ENCODE measurements at regions not wholly inside any gene's neighbourhood (a gene's known extent, or its start where the extent isn't known, plus 50 kb on each side); places are given as distances from the start of the nearest gene placed in this dataset.

DNA sequence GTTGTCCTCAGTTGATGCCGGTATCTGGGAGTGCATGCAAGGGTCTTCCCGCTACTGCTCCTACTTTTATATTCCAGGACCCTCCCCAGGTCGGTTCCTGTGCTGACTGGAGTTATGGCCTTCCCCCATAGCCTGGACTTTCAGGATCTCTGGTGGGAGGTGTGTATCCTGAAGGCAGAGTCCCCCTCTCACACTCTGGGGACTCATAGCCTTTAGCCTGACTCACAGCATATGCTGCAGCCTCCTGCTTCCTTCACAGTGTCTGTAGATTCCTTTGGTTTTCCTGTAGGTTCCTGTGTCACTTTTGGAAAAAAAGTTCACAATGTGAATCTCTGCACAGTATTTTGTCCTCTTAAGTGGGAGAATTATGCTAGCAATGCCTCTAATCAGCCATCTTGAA is 180.6 kb upstream of the RBMS3 start:
- H3K4me3 Mint-ChIP-seq = no peak overlapping the region
- H3K36me3 Mint-ChIP-seq = no peaks in the 10 kb centered on the region
- H3K9me3 Mint-ChIP-seq = peaks cover 3 to 7% (median 6%) of the 10 kb centered on the region in 3 donors

DNA sequence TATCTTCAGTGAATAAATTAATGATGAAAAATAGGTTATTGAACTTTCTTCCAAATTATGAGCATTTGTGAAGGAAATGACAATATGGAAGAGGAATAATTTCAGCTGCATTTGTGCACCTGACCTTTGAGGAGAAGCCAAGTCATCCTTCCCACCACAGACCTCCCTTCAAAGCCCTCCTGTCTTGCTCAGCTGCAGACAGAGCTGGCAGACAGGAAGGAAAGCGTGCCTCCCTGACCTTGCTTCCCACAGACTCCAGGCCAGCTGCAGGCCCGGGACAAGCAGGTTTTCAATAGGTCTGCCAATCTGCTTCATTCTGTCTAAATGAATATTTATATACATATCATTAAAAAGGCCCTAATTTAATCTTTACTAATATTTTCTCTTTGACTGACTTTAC is 152.9 kb upstream of the RBMS3 start:
- Mint-ChIP-seq H3K27ac (no peak overlapping the region), H3K4me3 (no peak overlapping the region), H3K9me3 (peaks cover 2 to 7% (median 4%) of the 10 kb centered on the region in 3 donors)

More for the DNA sequence above, 180.6 kb upstream of the RBMS3 start:
- Mint-ChIP-seq H3K4me1 (no peaks in the 10 kb centered on the region), H3K27me3 (no peaks in the 10 kb centered on the region), H3K27ac (no peak overlapping the region)

DNA sequence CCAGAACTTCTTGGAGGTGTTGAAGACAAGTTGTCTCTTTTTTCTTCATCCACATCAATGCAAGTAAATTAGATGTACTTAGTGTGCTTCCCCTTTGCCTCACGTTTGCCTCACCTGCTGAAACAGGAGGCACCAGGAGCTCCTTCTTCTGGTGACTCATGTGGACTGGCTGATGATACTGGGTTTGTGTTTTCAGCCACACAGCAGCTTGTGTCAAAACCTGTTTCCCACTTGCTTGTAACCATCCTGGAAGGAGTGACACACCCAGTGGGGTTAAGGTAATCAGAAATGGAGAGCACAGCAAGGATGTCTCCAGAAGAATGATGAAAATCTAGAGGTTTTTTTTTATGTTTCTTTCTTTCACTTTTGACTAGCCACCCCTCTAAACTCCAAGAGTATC is 143.3 kb upstream of the RBMS3 start:
- no peak overlapping the region for H3K27ac Mint-ChIP-seq
- no peaks in the 10 kb centered on the region for H3K9me3 Mint-ChIP-seq
- no peaks in the 10 kb centered on the region for H3K27me3 Mint-ChIP-seq
- H3K4me1 Mint-ChIP-seq = no peaks in the 10 kb centered on the region
- no peak overlapping the region for H3K4me3 Mint-ChIP-seq
- no peaks in the 10 kb centered on the region for H3K36me3 Mint-ChIP-seq

More for the DNA sequence above, 152.9 kb upstream of the RBMS3 start:
- Mint-ChIP-seq H3K27me3 (no peaks in the 10 kb centered on the region), H3K4me1 (no peaks in the 10 kb centered on the region), H3K36me3 (no peaks in the 10 kb centered on the region)

DNA sequence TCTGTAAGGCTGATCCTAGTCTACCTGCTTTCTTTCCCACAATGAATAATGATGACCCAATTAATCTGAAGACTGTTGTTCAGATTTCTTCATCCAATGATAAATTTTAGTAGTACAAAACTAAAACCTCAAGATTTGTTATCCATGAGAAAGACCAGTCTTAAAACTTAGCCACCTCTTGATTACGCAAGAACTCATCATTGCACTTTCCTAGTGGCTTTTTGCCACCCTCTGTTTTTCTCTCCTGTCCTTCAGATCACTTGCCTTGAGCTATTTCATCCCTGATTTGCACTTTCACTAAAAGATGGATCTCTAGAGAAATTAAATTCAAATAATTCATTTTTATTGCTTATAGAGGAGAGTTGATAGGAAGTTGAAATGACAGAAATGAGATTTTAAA is 142.7 kb upstream of the RBMS3 start:
- Mint-ChIP-seq H3K4me3 (no peak overlapping the region), H3K27ac (no peak overlapping the region), H3K4me1 (no peaks in the 10 kb centered on the region), H3K27me3 (no peaks in the 10 kb centered on the region), H3K36me3 (no peaks in the 10 kb centered on the region), H3K9me3 (no peaks in the 10 kb centered on the region)

DNA sequence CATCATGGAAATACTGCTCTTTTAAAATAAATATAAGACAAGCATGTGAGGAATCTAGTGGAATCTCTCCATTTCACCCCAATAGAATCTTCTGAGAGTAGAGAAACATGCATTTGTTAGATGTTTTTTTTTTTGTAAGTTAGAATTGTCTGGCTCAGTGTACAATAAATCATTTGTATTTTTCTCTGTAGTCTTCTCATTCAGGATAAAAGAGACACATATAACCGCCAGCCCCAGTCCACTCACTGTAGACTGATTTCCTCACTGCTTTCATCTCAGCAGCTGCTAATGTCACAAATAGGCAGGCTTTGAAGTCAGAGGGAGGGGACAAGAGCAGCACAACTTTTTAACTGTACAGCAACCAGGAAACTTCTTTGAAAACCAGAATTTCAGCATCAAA is 140.2 kb upstream of the RBMS3 start:
- Mint-ChIP-seq H3K27me3 (no peaks in the 10 kb centered on the region), H3K4me1 (no peaks in the 10 kb centered on the region), H3K4me3 (no peak overlapping the region), H3K36me3 (no peaks in the 10 kb centered on the region), H3K9me3 (no peaks in the 10 kb centered on the region), H3K27ac (no peak overlapping the region)

DNA sequence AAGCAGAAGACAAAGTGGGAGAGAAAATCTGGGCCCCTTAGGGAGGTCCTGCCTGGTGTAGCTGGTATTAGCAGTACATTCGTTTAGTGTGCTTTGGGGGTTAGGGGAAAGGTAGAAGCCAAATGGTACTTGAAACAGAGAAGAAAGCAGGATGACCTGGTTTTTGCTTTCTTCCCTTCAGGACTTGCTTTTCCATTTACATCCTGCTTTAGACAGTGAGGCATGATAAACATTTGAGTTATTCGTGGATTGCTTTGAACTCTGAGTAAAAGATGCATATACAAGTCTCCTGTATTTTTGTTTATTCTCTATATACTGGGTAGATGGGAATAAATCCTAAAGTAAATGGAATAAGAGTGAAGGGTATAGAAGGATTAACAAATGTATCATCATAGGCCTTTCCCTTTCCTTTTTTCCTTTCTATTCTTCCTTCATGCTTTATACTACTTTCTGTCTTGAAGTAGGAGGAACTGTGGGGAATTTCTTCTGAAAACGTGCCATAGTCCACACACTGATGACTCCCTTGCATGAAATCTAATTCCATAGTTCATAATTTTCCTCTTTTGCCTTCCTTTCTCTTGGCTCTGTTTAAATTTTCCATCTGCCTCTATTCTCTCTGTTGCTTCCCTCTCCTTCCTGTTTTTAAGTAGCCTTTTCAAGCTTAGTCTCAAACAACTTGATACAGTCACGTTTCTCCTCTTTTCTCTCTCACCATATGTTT is 139.5 kb upstream of the RBMS3 start:
- H3K27me3 Mint-ChIP-seq = no peaks in the 10 kb centered on the region

DNA sequence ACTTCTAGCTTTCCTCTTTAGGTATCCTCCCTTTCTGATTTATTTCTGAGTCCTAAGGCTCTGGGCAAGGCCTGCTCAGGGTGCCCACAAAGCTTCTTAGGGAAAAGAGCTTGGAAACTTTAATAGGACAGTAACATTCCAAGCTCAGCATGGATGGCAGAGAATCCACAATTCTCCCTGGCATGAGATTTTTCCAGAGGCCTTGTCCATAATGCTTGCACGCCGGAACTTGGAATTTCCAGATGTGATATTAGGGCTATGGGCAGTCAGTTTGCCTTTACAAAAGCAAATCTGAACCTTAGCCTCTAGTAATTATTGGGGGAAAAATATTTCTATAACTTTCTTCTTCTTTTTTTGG is 139.0 kb upstream of the RBMS3 start:
- no peaks in the 10 kb centered on the region for H3K9me3 Mint-ChIP-seq
- no peak overlapping the region for H3K4me3 Mint-ChIP-seq
- no peaks in the 10 kb centered on the region for H3K36me3 Mint-ChIP-seq
- no peaks in the 10 kb centered on the region for H3K27me3 Mint-ChIP-seq
- H3K27ac Mint-ChIP-seq = no peak overlapping the region
- H3K4me1 Mint-ChIP-seq = peaks cover 0 to 2% (median 0%) of the 10 kb centered on the region in 3 donors

More for the DNA sequence above, 139.5 kb upstream of the RBMS3 start:
- Mint-ChIP-seq H3K36me3 (no peaks in the 10 kb centered on the region), H3K4me3 (no peak overlapping the region), H3K27ac (no peak overlapping the region), H3K4me1 (peaks cover 0 to 2% (median 0%) of the 10 kb centered on the region in 3 donors), H3K9me3 (no peaks in the 10 kb centered on the region)

DNA sequence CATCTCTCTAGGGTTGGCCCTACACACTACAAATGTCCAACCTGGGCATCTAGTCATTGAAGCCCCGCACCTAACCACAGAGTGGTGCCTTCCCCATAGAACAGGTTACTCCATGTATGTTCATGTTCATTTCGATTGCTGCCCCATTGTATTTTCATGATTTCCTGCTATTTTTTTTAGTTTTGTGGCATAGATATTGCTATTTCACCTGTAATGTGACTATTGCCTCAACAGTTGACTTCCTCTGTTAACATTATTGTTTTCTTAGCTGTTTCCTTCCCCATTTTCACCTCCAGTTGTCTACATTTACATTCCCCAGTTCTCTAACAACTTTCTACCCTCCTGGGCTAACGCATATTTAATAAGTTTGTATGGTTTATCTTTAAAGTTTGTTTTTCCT is 137.7 kb upstream of the RBMS3 start:
- Mint-ChIP-seq H3K9me3 (peaks cover 0 to 5% (median 0%) of the 10 kb centered on the region in 3 donors), H3K27ac (no peak overlapping the region), H3K4me3 (no peak overlapping the region), H3K27me3 (no peaks in the 10 kb centered on the region), H3K36me3 (no peaks in the 10 kb centered on the region), H3K4me1 (peaks cover 0 to 2% (median 0%) of the 10 kb centered on the region in 3 donors)

DNA sequence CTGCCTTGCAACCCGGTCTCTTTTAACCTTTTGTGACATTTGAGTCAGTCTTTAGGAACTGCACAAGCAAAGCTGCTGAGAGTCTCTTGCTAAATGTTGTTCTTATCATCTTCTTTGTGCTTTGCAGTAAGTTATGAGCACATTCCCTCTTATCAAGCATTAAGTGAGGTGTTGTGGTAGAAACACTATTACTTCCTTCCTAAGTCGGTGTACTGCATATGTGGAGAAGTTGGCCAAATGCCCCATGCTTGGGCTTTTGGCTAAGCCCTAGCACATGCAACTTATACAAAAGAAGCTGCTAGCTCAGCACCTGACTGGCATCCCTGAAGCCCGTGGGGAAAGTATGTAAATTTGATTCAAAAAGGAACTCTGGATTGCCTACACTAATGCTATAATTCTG is 136.5 kb upstream of the RBMS3 start:
- H3K9me3 Mint-ChIP-seq = peaks cover 0 to 9% (median 0%) of the 10 kb centered on the region in 3 donors
- H3K27ac Mint-ChIP-seq = no peak overlapping the region
- no peaks in the 10 kb centered on the region for H3K27me3 Mint-ChIP-seq
- H3K4me1 Mint-ChIP-seq = peaks cover 0 to 2% (median 0%) of the 10 kb centered on the region in 3 donors
- no peaks in the 10 kb centered on the region for H3K36me3 Mint-ChIP-seq
- no peak overlapping the region for H3K4me3 Mint-ChIP-seq

DNA sequence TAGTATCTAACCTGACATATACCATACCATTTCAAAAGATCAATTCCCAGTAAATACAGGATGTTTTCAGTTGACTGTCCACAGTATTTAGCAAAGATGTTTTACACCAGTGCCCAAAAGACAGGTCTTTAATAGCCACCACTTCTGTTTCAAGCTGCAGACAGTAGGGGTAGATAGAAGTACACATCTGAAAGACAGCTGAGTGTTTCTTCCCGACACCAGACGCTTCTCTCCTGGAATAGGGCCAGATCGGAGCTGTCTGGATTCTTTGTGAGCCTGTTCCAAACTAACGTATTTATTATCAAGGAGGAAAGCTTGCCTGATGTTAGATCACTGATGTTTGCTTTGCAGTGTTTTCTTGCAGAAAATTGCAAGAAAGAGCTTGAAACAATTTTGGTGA is 136.1 kb upstream of the RBMS3 start:
- peaks cover 0 to 9% (median 0%) of the 10 kb centered on the region in 3 donors for H3K9me3 Mint-ChIP-seq
- H3K4me1 Mint-ChIP-seq = peaks cover 0 to 2% (median 0%) of the 10 kb centered on the region in 3 donors
- H3K36me3 Mint-ChIP-seq = no peaks in the 10 kb centered on the region
- H3K4me3 Mint-ChIP-seq = no peak overlapping the region
- H3K27me3 Mint-ChIP-seq = no peaks in the 10 kb centered on the region
- H3K27ac Mint-ChIP-seq = no peak overlapping the region

DNA sequence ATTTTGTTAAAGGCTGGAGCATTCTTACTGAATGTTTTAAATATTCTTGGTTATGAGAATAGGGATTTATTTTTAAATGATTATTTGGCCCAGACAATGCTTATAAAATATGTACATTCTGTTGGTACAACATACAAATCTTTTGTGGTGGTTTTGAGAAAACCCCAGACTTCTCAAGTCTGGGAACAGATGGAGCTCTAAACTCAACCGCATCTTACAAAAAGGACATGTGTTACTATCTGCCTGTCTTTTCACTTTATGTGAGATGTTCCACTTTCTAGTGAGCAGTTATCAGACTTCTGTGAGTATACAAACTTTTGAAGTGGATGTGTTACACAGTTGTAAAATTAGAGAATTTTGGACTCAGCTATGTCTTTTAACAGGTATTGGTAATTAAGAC is 135.5 kb upstream of the RBMS3 start:
- Mint-ChIP-seq H3K27ac (no peak overlapping the region), H3K27me3 (no peaks in the 10 kb centered on the region), H3K9me3 (peaks cover 0 to 9% (median 0%) of the 10 kb centered on the region in 3 donors), H3K36me3 (no peaks in the 10 kb centered on the region), H3K4me1 (peaks cover 0 to 2% (median 0%) of the 10 kb centered on the region in 3 donors), H3K4me3 (no peak overlapping the region)

DNA sequence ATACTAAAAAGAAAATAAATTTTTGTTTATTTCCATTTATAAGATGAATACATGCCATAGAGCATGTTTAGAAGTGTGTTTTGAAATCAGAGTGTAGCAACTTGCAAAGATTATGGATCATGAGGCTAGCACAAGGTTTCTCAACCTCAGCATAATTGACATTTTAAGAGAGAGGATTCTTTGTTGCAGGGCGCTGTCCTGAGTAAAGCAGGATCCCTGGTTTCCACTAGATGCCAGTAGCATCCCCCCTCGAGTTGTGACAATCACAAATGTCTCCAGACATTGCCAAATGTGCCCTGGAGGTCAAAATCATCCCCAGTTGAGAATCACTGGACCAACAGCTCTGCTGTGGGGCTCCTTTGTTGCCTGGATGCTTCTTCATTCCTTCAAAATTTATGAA is 128.5 kb upstream of the RBMS3 start:
- H3K4me3 Mint-ChIP-seq = no peak overlapping the region
- H3K27ac Mint-ChIP-seq = no peak overlapping the region
- peaks cover 1% of the 10 kb centered on the region for H3K36me3 Mint-ChIP-seq
- H3K4me1 Mint-ChIP-seq = no peaks in the 10 kb centered on the region
- peaks cover 0 to 9% (median 2%) of the 10 kb centered on the region in 3 donors for H3K9me3 Mint-ChIP-seq
- H3K27me3 Mint-ChIP-seq = no peaks in the 10 kb centered on the region

DNA sequence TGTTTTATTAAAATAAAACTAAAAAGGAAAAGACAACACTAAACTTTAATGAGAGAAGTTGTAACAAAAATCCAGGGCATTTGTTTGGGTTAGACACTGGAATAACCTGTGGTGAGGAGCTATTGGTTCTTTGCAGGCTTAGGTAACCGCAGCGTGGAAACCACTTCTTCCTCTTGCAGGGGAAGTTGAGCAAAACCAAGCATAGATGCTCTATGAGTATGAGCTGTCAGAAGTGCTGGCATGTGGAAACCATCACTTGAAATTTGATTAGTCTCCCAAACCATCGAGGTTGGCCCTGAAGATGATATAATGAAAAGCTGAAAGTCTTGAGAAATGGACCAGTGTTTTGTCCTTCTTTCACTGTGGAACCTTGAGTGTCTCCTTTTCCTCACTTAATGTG is 127.1 kb upstream of the RBMS3 start:
- H3K27me3 Mint-ChIP-seq = no peaks in the 10 kb centered on the region

DNA sequence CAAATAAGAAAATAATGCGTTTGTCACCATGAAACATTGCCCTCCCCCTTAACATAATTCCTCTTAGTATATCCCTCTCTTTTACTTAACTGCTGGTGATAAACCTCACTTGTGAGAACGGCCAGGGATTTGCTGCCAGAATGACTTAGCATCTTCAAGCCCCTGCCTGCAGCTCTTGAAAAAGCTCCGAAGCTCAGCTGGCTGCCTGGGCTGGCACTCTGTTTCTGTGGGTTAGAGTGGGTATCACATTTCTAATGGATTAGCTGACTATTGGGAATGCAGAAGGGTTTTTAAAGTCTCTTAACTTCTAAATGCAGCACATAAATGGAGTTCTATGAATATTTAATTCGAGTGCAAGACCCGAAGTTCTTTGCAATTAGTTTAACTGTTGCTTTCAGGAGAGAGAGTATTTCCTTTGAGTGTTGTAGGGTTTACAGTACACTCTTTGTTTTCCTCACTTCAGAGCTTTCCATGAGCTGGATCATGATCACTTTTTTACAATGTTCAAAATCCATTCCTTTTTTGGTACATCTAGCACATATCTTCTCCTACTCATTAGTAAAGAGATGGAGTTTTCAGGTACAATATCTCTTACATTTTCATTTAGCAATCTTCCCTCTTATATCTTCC is 124.7 kb upstream of the RBMS3 start:
- Mint-ChIP-seq H3K4me1 (no peaks in the 10 kb centered on the region), H3K9me3 (peaks cover 0 to 2% (median 0%) of the 10 kb centered on the region in 3 donors), H3K4me3 (no peak overlapping the region), H3K36me3 (peaks cover 1% of the 10 kb centered on the region), H3K27me3 (no peaks in the 10 kb centered on the region), H3K27ac (no peak overlapping the region)

More for the DNA sequence above, 127.1 kb upstream of the RBMS3 start:
- Mint-ChIP-seq H3K9me3 (peaks cover 0 to 3% (median 2%) of the 10 kb centered on the region in 3 donors), H3K27ac (no peak overlapping the region), H3K36me3 (peaks cover 1% of the 10 kb centered on the region), H3K4me3 (no peak overlapping the region), H3K4me1 (no peaks in the 10 kb centered on the region)

DNA sequence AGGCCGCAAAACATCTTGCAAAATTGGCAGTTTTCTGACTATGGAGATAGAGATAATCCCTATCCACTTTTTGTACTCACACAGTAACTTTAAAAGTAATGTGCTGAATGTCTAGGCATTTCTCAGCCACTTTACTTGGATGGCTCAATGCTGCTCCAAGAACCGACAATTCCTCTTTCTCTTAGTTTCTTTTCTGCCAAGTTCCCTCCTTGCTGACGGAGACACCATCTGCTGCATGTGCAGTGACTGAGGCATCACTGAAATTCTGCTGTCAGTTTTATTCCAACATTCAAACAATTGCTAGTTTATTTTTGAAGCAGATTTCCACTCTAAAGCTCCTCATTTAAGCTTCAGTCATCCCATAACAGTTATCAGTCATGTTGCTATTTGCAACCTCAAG is 116.0 kb upstream of the RBMS3 start:
- peaks cover 3% of the 10 kb centered on the region for H3K27me3 Mint-ChIP-seq
- peaks cover 0 to 2% (median 2%) of the 10 kb centered on the region in 3 donors for H3K9me3 Mint-ChIP-seq
- H3K36me3 Mint-ChIP-seq = no peaks in the 10 kb centered on the region
- H3K27ac Mint-ChIP-seq = no peak overlapping the region
- no peak overlapping the region for H3K4me3 Mint-ChIP-seq
- H3K4me1 Mint-ChIP-seq = no peaks in the 10 kb centered on the region

DNA sequence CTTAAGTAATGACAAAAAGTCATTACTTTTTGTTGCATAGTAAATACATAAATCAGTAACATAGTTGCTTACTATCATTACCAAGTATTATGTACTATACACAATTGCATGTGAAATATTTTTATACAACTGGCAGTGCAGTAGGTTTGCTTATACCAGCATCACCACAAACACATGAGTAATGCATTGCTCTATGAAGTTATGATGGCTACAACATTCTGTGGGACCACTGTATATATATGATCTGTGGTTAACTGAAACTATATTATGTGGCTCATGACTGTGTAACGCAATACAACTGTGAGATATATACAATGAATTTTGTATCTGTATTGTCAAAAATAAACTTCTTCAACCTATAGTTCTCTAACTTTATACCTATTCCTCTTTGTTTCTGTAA is 113.7 kb upstream of the RBMS3 start:
- no peak overlapping the region for H3K27ac Mint-ChIP-seq

More for the DNA sequence above, 113.7 kb upstream of the RBMS3 start:
- Mint-ChIP-seq H3K27me3 (no peaks in the 10 kb centered on the region), H3K4me1 (no peaks in the 10 kb centered on the region), H3K9me3 (peaks cover 0 to 2% (median 2%) of the 10 kb centered on the region in 3 donors), H3K4me3 (no peak overlapping the region), H3K36me3 (no peaks in the 10 kb centered on the region)

All from IgD-negative memory B cell (primary cell).